Keratinocyte (primary cell): ENCODE measurements at regions not wholly inside any gene's neighbourhood (a gene's known extent, or its start where the extent isn't known, plus 50 kb on each side); places are given as distances from the start of the nearest gene placed in this dataset.

Experiments used
- DNase-seq: peaks from one replicate; pipeline ENCODE4 v3.0.0-alpha.2; 2011; ENCODE audit warnings: low read depth, missing footprints, low spot score
- FAIRE-seq: peaks from 2 replicates; lab custom pipeline; 2011; peaks lifted over from hg19 to GRCh38; lab: Jason Lieb, UNC
- H2AFZ ChIP-seq: 2 replicates; pipeline ENCODE4 v1.6.0; 2012; ENCODE audit warnings: low read length, control low read depth, inconsistent platforms; ENCODE audit not compliant: control insufficient read depth
- H3K27ac ChIP-seq: 2 replicates; pipeline ENCODE4 v1.5.1; 2011; ENCODE audit warnings: low read length; ENCODE audit not compliant: control insufficient read depth, insufficient read depth
- H3K27me3 ChIP-seq: 3 replicates; pipeline ENCODE4 v1.6.0; 2011; ENCODE audit warnings: low read length; ENCODE audit not compliant: control insufficient read depth, insufficient read depth; ENCODE audit errors: extremely low read depth
- H3K36me3 ChIP-seq, 2 experiments: 2 replicates in 1 of 2; 3 replicates in 1 of 2; pipeline ENCODE4 v1.5.1; 2011; ENCODE audit warnings: low read length in 2 of 2, mild to moderate bottlenecking in 1 of 2; ENCODE audit not compliant: control insufficient read depth in 2 of 2, insufficient read depth in 2 of 2; ENCODE audit errors: extremely low read depth in 1 of 2
- H3K4me1 ChIP-seq: 3 replicates; pipeline ENCODE4 v1.5.1; 2011; ENCODE audit warnings: low read length; ENCODE audit not compliant: control insufficient read depth, insufficient read depth; ENCODE audit errors: extremely low read depth
- H3K4me2 ChIP-seq: 3 replicates; pipeline ENCODE4 v1.6.0; 2011; ENCODE audit warnings: low read depth, low read length; ENCODE audit not compliant: control insufficient read depth, insufficient read depth; ENCODE audit errors: extremely low read depth
- H3K4me3 ChIP-seq, 3 experiments: fragments of 200-600 bp in 1 of 3; sonication (generic) in 1 of 3; 2 replicates in 2 of 3; 3 replicates in 1 of 3; pipeline ENCODE4 v1.5.1; 2011 to 2016; ENCODE audit warnings: low read length in 3 of 3, mild to moderate bottlenecking in 3 of 3, control low read depth in 2 of 3, inconsistent platforms in 1 of 3, low read depth in 1 of 3, mixed read lengths in 1 of 3, mixed run types in 1 of 3, moderate library complexity in 1 of 3; ENCODE audit not compliant: control insufficient read depth in 2 of 3, insufficient read depth in 2 of 3; ENCODE audit errors: extremely low read depth in 1 of 3
- H3K79me2 ChIP-seq: 2 replicates; pipeline ENCODE4 v1.6.0; 2012; ENCODE audit warnings: low read length; ENCODE audit not compliant: control insufficient read depth, insufficient read depth
- H3K9ac ChIP-seq: 3 replicates; pipeline ENCODE4 v1.6.0; 2011; ENCODE audit warnings: low read length; ENCODE audit not compliant: control insufficient read depth, insufficient read depth; ENCODE audit errors: extremely low read depth
- H3K9me1 ChIP-seq: 3 replicates; pipeline ENCODE4 v1.6.0; 2011; ENCODE audit warnings: low read length; ENCODE audit not compliant: control insufficient read depth, insufficient read depth; ENCODE audit errors: extremely low read depth
- H3K9me3 ChIP-seq: 2 replicates; pipeline ENCODE4 v1.5.1; 2012; ENCODE audit warnings: low read depth, low read length; ENCODE audit not compliant: control insufficient read depth
- H4K20me1 ChIP-seq: 3 replicates; pipeline ENCODE4 v1.6.0; 2011; ENCODE audit warnings: low read length; ENCODE audit not compliant: control insufficient read depth, insufficient read depth; ENCODE audit errors: extremely low read depth
- EZH2 ChIP-seq: IDR thresholded peaks from one replicate; pipeline ENCODE4 v1.6.1; 2012; ENCODE audit warnings: inconsistent platforms, mild to moderate bottlenecking, low read length, moderate library complexity
- dilution Hi-C: fragments of 300-500 bp; cut with MboI; formaldehyde crosslinking; loops from one replicate; pipeline ENCODE4 v1.7.0; 2020; ENCODE audit warnings: low sequenced_read_pairs; ENCODE audit not compliant: extremely low pct_ligation_motif_present
- TF ChIP-seq, protein P1 (sequence below), 3 experiments: IDR thresholded peaks in 1 of 3; conservative IDR thresholded peaks in 1 of 3; optimal IDR thresholded peaks in 1 of 3; 2 replicates in 2 of 3; 3 replicates in 1 of 3; pipeline versions ENCODE3 to v1.5.1; 2011; ENCODE audit warnings: low read length in 3 of 3, mild to moderate bottlenecking in 3 of 3, moderate library complexity in 2 of 3, control low read depth in 1 of 3, inconsistent platforms in 1 of 3; ENCODE audit not compliant: insufficient read depth in 2 of 3; ENCODE audit errors: extremely low read depth in 1 of 3

DNA sequence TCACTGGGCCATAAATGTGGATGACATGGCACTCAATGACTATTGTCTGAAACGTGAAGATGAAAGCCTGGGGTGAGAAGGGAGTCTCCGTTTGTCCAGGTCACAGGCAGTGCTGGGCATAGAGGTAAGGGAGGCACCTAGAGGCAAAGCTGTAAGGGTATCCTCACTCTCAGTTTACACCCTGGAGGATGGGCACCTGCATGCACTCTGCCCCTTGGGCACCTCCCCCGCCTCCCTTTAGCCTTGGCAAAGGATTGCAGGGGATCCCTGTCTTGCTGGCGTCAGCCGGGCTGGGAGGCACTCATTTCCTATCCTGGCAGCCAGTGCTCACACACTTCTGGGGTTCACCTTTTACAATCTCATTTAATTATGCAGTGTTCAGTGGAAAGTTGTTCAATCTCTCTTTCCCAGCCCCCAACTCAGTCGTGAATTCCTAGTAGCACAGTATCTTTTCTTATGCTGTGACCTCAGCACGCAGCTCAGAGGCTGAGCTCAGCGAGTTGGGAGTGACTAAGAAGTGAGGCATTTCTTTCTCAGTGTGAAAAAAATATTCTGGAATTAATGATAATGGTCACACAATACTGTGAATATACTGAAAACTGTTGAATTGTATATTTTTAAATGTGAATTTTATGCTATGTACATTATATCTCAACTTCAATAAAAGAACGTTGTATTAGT is 866.6 kb downstream of the BRD1 start:
- H3K9ac ChIP-seq, result no peak overlapping the region
- DNase-seq (no peak), FAIRE-seq (no peak)
- no peak overlapping the region for H3K4me3 ChIP-seq
- no peak overlapping the region for H2AFZ ChIP-seq
- H3K9me1 ChIP-seq, result no peaks in the 10 kb centered on the region
- peaks cover 5% of the 10 kb centered on the region for H3K9me3 ChIP-seq
- no peak overlapping the region for H3K27ac ChIP-seq
- dilution Hi-C loops, result no loop called here
- H3K4me1 ChIP-seq, result no peaks in the 10 kb centered on the region
- no peaks in the 10 kb centered on the region for H3K36me3 ChIP-seq
- no peak overlapping the region for H3K4me2 ChIP-seq
- no peaks in the 10 kb centered on the region for H3K27me3 ChIP-seq
- H4K20me1 ChIP-seq, result no peaks in the 10 kb centered on the region
- no peaks in the 10 kb centered on the region for H3K79me2 ChIP-seq
- TF ChIP-seq, protein P1, sequence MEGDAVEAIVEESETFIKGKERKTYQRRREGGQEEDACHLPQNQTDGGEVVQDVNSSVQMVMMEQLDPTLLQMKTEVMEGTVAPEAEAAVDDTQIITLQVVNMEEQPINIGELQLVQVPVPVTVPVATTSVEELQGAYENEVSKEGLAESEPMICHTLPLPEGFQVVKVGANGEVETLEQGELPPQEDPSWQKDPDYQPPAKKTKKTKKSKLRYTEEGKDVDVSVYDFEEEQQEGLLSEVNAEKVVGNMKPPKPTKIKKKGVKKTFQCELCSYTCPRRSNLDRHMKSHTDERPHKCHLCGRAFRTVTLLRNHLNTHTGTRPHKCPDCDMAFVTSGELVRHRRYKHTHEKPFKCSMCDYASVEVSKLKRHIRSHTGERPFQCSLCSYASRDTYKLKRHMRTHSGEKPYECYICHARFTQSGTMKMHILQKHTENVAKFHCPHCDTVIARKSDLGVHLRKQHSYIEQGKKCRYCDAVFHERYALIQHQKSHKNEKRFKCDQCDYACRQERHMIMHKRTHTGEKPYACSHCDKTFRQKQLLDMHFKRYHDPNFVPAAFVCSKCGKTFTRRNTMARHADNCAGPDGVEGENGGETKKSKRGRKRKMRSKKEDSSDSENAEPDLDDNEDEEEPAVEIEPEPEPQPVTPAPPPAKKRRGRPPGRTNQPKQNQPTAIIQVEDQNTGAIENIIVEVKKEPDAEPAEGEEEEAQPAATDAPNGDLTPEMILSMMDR (optimal IDR thresholded peaks at IDR 0.05 in 1 of 3, IDR thresholded peaks at IDR 0.05 in 1 of 3, conservative IDR thresholded peaks at IDR 0.05 in 1 of 3; ENCODE audit: extremely low read depth in 1 of 3, insufficient read depth in 2 of 3, low read length in 3 of 3), result no peak
- TF ChIP-seq EZH2, result no peak

DNA sequence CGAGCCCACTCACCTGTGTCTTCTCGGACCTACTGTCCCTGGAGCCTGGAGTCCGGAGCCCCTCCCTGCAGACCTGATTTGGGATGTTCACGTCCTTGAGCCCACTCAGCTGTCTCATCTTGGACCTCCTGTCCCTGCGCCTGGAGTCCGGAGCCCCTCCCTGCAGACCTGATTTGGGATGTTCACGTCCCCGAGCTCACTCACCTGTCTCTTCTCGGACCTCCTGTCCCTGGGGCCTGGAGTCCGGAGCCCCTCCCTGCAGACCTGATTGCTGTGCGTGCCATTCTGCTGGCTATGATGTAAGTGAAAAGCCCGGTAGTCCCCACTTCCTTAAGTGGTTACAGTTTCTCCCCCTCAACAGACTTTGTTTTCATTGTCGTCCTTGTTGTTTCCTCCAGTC is 867.1 kb downstream of the BRD1 start:
- TF ChIP-seq EZH2, result no peak
- TF ChIP-seq, protein P1 (optimal IDR thresholded peaks at IDR 0.05 in 1 of 3, IDR thresholded peaks at IDR 0.05 in 1 of 3, conservative IDR thresholded peaks at IDR 0.05 in 1 of 3; ENCODE audit: extremely low read depth in 1 of 3, insufficient read depth in 2 of 3, low read length in 3 of 3), result no peak
- Histone ChIP-seq H3K79me2 (no peaks in the 10 kb centered on the region), H3K9me1 (no peaks in the 10 kb centered on the region), H3K36me3 (no peaks in the 10 kb centered on the region), H3K9ac (no peak overlapping the region), H4K20me1 (no peaks in the 10 kb centered on the region), H3K27ac (no peak overlapping the region), H3K9me3 (peaks cover 6% of the 10 kb centered on the region), H3K4me1 (no peaks in the 10 kb centered on the region), H3K4me3 (no peak overlapping the region), H3K4me2 (no peak overlapping the region), H3K27me3 (no peaks in the 10 kb centered on the region), H2AFZ (no peak overlapping the region)
- dilution Hi-C loops, result no loop called here
- FAIRE-seq (no peak), DNase-seq (no peak)
